Epidermal melanocyte (primary cell): ENCODE measurements at regions not wholly inside any gene's neighbourhood (a gene's known extent, or its start where the extent isn't known, plus 50 kb on each side); places are given as distances from the start of the nearest gene placed in this dataset.
"Not testable (repeated sequence)": the region's sequence is repeated elsewhere in the genome, so short reads cannot be mapped to it uniquely, and the experiment has no call there.

ENCODE experiments used
- DNase-seq: peaks from one replicate; pipeline ENCODE4 v3.0.0; 2011; ENCODE audit warnings: low spot score; ENCODE audit not compliant: insufficient read length

GRCh38 chr4:179372746-179373145, 1930.5 kb upstream of the AGA start:
- no peak for DNase-seq

DNA sequence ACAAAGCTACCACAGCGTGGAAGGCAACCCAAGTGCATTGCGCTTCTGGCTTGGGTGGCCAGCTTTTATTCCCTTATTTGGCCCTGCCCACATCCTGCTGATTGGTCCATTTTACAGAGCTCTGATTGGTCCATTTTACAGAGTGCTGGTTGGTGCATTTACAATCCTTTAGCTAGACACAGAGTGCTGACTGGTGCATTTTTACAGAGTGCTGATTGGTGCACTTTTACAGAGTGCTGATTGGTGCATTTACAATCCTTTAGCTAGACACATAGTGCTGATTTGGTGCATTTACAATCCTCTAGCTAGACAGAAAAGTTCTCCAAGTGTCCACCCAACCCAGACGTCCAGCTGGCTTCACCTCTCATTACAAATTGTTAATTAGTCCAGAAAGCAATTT, 1936.6 kb upstream of the AGA start:
- not testable (repeated sequence) for DNase-seq

DNA sequence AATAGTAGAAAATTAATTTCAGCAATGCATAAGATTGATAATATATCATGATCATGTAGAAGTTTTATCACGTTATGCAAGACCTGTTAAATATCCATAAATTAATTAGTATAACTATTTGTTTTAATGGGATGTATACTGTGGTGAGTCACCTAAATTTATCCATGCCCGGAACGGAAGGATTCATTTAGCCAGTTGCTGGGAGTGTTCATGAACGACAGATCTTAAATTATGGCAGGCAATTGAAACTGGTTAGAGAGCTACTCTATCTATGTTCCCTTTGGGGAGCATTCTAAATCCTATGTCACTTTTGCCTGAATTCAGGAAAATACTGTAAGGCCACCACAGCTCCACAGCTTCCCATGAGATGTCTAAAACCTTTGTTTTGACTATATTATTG, 1950.5 kb upstream of the AGA start:
- no peak for DNase-seq

GRCh38 chr4:179398414-179398813, 1956.2 kb upstream of the AGA start:
- DNase-seq, result no peak

DNA sequence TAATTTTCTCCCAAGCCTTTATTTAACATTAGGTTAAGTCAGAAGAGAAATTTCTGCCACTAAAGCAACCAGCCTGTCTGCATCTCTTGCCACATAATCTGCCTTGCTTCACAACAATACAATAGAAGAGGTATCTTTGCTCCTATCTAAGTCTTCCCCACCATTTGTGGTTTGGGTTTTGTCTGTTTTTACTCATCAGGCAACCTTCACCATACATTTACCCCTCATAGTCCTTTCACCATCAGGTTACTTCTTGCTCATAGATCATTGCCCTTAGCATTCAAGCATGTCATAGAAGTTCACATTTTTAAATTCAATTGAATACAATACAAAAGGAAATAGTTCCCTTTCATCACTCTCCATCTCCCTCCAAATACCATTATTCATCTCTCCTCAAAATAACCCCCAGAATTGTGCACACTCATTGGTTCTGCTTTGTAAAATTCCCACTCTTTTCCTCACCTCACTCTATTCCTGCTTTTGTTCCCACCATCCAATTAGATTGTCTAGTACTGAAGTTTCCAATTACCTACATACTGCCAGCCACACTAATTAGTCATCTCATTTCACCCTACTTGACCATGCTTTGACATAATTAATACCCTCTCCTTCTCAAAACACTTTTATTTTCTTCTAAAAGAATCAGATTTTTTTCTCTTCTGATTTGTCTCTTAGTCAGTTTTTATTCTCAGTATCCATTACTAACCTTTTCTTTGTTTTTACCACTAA, 1957.0 kb upstream of the AGA start:
- DNase-seq, result no peak

- DNase-seq, result no peak
Observed at GRCh38 chr4:179415037-179415846, 1973.0 kb upstream of the AGA start.

- DNase-seq, result no peak
Observed at GRCh38 chr4:179415847-179416223, 1973.6 kb upstream of the AGA start.

DNA sequence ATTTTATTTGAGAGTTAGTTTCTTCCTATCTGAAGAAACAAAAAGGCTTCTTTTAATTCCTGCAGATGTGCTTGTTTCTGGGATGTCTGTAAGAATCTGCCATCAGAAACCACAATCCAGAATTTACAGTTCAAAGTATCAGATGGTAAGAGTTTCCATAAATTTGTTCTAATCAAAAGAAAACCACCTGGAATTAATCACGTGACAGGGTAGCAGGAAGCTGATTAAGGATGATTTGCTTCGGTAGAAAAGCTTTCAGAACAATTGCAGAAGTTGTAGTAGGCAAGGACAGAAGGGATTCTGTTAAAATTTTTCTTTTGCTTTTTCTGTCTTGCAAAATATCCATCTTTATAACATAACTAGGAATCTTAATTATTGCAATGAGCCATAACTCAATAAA, 1975.1 kb upstream of the AGA start:
- no peak for DNase-seq

- DNase-seq, result no peak
Observed at GRCh38 chr4:179437962-179438361, 1995.7 kb upstream of the AGA start.

DNA sequence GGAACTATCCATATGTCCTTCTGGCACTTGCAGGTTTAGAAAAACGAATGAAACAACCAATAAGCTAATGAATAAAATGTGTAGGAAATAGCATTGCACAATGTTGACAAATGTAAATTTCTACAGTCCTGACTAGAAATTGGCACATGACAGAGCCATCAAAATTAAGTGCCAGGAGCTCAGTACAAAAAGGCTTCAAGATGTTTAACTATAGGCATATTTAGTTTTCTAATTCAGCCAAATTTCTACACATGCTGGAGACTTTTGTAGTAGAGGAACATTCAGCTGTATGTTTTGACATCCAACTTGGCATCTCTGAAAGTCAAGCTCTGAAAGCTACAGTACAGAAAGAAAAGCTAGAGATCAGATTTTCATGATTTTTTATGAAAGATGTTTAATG, 1999.4 kb upstream of the AGA start:
- DNase-seq, result no peak

DNA sequence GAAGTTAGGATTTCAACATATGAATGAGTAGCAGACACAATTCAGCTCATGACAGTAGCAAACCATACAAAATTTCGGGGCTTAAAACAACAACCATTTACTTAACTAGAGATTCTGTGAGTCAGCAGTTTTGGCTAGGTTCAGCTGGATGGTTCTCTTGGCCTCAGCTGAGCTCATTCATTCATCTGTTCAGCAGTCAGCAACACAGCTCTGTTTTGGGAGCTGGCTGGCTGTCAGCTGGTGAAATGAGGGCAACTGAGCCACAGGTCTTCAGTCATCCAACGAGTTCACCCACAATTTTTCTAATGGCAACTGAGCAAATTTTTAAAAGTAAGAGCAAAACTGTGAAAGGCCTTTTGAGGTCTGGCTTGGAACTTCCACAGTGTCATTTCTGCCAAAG, 2005.1 kb upstream of the AGA start:
- no peak for DNase-seq

DNA sequence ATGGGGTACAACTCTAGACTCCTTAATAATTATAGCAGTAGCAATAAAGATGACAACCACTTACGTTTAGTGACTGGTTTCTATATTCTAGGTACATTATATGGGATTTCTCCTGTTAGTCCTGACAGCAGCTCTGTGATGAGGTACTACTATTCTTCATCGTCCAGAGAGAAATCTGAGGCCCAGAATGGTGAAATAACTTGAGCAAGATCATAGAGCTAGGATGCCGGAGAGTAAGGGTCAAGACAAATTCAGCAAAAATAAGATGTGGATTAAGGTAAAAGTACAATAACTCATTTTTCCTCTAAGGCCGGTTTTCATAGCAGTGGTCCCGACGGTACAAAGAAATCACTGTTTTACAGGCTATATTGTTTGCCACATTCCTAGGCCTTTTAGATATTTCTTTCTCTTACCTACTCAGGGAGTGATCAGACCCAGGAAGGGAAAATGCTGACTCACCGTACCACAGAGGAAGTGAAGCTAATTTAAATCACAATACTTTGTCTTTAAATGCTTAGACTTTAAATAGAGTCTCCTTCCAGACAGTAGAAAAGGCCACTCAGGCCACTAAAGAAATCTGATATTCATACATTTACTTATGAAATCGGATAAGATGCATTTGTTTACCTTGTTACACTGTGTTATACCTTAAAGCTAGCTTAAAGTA, 2023.0 kb upstream of the AGA start:
- no peak for DNase-seq

GRCh38 chr4:179467878-179468277, 2025.6 kb upstream of the AGA start:
- DNase-seq, result no peak

DNA sequence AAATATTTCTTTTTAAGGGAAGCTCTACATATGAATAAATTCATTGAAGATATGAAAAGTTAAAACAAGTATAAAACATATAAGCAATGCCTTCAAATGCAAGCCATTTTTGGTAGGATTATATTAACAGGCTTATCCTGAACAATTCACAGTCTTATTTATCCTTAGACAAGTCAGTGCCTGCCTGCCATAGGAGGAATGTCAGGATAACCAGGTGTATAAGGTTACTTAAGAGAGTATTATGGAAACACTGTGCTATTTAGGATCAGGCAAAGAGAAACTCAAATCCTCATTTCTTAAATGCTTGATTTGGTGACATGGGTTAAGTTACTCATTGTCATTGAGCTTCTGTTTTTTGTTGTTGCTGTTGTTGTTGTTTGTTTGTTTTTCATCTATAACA, 2029.9 kb upstream of the AGA start:
- DNase-seq, result no peak

GRCh38 chr4:179478608-179479007, 2036.4 kb upstream of the AGA start:
- no peak for DNase-seq

GRCh38 chr4:179485781-179486180, 2043.5 kb upstream of the AGA start:
- no peak for DNase-seq

DNA sequence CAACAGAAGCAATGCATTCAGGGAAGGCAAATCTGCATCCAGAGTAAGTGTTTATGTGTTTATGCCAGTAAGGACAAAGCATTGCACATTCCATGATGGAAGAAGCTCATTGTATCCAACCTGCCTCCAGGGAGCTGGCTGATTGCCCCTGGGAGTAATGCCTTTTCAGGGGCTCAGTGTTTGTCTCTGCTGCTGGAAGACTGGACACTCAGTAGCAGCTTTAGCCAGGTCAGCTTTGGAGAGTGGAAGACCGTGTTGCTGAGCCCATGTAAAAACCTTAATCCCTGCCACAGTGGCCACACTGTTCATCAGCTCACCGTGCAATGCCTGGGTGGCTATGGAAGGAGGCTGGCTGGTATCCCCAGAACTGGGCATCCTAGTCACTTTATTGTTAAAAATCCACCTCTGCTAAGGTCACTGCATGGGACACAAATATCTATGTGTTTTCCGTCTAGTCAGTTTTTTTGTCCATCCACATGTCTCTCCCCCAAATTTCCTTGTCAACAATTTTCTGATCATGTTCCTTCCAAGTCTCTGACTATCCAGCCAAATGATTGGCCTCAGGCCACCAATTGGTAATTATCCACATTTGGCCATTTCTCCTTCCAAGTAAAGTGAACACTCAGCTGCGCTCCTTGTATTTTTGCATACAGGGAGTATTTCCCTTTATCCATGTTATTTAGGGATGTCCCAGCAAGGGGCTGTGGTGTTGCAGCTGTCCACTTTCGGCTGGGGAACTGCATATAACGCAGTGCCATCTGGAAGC, 2044.5 kb upstream of the AGA start:
- no peak for DNase-seq

GRCh38 chr4:179492260-179493080, 2050.2 kb upstream of the AGA start:
- no peak for DNase-seq

GRCh38 chr4:179503976-179504375, 2061.7 kb upstream of the AGA start:
- no peak for DNase-seq

- DNase-seq, result no peak
Observed at GRCh38 chr4:179509489-179509888, 2067.3 kb upstream of the AGA start.

DNA sequence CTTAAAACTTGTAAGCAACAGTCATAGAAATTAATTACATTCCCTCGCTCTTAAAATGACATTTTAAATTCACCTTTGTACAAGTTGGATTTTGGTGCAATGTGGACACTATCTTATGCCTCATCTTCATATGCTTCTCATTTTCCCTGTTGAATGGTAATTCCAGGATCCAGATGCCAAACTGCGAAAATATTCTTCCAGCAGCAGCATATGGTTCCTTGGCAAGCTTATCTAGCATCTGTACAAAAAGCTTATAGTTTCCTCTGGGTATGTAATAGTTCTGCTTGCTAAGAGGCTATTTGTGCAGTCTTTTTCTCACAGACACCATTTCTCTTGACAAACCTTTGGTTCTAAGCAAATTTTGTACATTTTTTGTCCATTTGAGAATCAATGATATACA, 2079.7 kb upstream of the AGA start:
- DNase-seq, result no peak
